ENCODE measurements at regions not wholly inside any gene's neighbourhood (a gene's known extent, or its start where the extent isn't known, plus 50 kb on each side); places are given as distances from the start of the nearest gene placed in this dataset.

GRCh38 chr1:88276163-88276562 is 407.9 kb upstream of the PKN2 start:
- TF ChIP-seq EZH2 (IDR thresholded peaks at IDR 0.05; ENCODE audit: insufficient read depth, low read length) (no peak), CTCF (IDR thresholded peaks at IDR 0.05; ENCODE audit: insufficient read depth, low read depth, low read length) (no peak)
